HL-60 (cell line): ENCODE measurements at regions not wholly inside any gene's neighbourhood (a gene's known extent, or its start where the extent isn't known, plus 50 kb on each side); places are given as distances from the start of the nearest gene placed in this dataset.

Experiments used
- DNase-seq, 2 experiments: peaks; one replicate each; pipeline ENCODE4 v3.0.0-alpha.2; 2010 to 2020; ENCODE audit warnings: low read depth in 1 of 2, low spot score in 1 of 2
- H3K27ac ChIP-seq: fragments of 250-450 bp; sonication (Bioruptor Pico); replicated peaks from 2 replicates; pipeline ENCODE4 v1.5.1; 2020; ENCODE audit warnings: mild to moderate bottlenecking, moderate library complexity
- H3K27me3 ChIP-seq: fragments of 250-450 bp; sonication (Bioruptor Pico); 2 replicates; pipeline ENCODE4 v1.5.1; 2021; ENCODE audit warnings: mild to moderate bottlenecking, moderate library complexity; ENCODE audit not compliant: insufficient read depth, poor library complexity, severe bottlenecking
- H3K4me3 ChIP-seq: replicated peaks from 2 replicates; pipeline ENCODE4 v1.5.1; 2011; ENCODE audit warnings: mild to moderate bottlenecking, control low read depth, low read length; ENCODE audit not compliant: insufficient read depth
- CTCF ChIP-seq: IDR thresholded peaks from one replicate; pipeline ENCODE4 v1.5.1; 2011; ENCODE audit warnings: low read length, control low read depth, inconsistent platforms; ENCODE audit not compliant: insufficient read depth
- GABPA ChIP-seq: IDR thresholded peaks from 2 replicates; pipeline ENCODE4 v1.6.1; 2012; ENCODE audit warnings: low read depth
- POLR2AphosphoS5 ChIP-seq: IDR thresholded peaks from 2 replicates; pipeline ENCODE4 v1.6.1; 2012; ENCODE audit warnings: low read depth
- SPI1 ChIP-seq: IDR thresholded peaks from 2 replicates; pipeline ENCODE4 v1.6.1; 2012; ENCODE audit warnings: low read depth, mild to moderate bottlenecking, borderline replicate concordance
- TF ChIP-seq, protein P1 (sequence below): IDR thresholded peaks from 2 replicates; pipeline ENCODE4 v1.6.1; 2012; ENCODE audit warnings: low read depth; ENCODE audit not compliant: insufficient replicate concordance

DNA sequence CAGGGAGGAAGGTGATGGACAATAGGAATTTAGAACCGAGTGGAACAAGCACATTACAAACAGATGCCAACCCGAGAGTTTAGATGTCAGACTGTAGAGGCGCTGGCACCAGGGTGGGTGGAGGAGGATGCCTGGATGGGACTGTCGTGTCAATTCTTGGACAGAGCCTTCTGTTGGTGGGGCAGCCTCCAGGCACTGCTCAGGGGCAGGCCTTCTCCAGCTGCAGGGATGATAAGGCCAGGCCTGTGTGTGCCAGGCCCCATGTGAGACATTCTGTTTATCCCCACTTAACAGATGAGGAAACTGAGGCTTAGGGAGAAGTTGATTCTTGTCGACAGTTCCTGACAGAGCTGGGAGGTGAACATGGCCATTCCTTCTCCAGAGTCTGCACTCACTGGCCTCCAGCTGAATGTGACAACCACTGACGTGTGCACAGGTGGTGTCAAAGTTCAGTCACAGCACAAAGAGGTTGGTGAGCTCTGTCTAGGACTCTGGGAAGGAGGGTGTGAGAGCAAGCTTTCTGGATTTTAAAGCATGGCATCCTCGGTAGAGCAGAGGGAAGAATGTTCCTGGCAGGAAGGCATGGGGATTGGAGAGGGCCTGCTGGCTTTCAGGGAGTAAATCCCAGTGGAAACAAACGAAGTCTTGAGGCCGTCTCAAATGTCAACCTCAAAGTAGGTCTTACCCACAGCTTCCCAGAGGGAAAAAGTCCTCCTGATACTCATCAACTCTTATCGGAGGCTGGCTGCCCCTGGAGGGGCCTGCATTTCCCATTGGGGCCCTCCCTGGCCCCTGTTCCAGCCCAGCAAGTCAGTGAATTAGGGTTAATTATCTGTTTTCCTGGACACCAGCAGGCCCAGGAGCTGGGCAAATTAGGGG, 52.4 kb downstream of the GLI2 start:
- H3K27ac ChIP-seq, result no peak overlapping the region
- TF ChIP-seq GABPA (no peak), SPI1 (no peak), POLR2AphosphoS5 (no peak), CTCF (no peak)
- TF ChIP-seq, protein P1, sequence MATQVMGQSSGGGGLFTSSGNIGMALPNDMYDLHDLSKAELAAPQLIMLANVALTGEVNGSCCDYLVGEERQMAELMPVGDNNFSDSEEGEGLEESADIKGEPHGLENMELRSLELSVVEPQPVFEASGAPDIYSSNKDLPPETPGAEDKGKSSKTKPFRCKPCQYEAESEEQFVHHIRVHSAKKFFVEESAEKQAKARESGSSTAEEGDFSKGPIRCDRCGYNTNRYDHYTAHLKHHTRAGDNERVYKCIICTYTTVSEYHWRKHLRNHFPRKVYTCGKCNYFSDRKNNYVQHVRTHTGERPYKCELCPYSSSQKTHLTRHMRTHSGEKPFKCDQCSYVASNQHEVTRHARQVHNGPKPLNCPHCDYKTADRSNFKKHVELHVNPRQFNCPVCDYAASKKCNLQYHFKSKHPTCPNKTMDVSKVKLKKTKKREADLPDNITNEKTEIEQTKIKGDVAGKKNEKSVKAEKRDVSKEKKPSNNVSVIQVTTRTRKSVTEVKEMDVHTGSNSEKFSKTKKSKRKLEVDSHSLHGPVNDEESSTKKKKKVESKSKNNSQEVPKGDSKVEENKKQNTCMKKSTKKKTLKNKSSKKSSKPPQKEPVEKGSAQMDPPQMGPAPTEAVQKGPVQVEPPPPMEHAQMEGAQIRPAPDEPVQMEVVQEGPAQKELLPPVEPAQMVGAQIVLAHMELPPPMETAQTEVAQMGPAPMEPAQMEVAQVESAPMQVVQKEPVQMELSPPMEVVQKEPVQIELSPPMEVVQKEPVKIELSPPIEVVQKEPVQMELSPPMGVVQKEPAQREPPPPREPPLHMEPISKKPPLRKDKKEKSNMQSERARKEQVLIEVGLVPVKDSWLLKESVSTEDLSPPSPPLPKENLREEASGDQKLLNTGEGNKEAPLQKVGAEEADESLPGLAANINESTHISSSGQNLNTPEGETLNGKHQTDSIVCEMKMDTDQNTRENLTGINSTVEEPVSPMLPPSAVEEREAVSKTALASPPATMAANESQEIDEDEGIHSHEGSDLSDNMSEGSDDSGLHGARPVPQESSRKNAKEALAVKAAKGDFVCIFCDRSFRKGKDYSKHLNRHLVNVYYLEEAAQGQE, result no peak
- DNase-seq, result no peak

GRCh38 chr2:120791243-120791961, 55.7 kb downstream of the GLI2 start:
- DNase-seq, result no peak
- H3K27ac ChIP-seq, result no peak overlapping the region
- no peak for TF ChIP-seq POLR2AphosphoS5
- TF ChIP-seq GABPA, result no peak
- no peak overlapping the region for H3K4me3 ChIP-seq
- H3K27me3 ChIP-seq, result no peaks in the 10 kb centered on the region

More for the DNA sequence above, 52.4 kb downstream of the GLI2 start:
- H3K4me3 ChIP-seq, result no peak overlapping the region
- peaks cover 2% of the 10 kb centered on the region for H3K27me3 ChIP-seq

- Histone ChIP-seq H3K27me3 (no peaks in the 10 kb centered on the region), H3K4me3 (no peak overlapping the region), H3K27ac (no peak overlapping the region)
- TF ChIP-seq, protein P1, result no peak
- TF ChIP-seq CTCF, result no peak
- no peak for TF ChIP-seq SPI1
- no peak for TF ChIP-seq GABPA
- no peak for TF ChIP-seq POLR2AphosphoS5
- DNase-seq, result no peak
These were observed 56.3 kb downstream of the GLI2 start for GRCh38 chr2:120791962-120792297.

DNA sequence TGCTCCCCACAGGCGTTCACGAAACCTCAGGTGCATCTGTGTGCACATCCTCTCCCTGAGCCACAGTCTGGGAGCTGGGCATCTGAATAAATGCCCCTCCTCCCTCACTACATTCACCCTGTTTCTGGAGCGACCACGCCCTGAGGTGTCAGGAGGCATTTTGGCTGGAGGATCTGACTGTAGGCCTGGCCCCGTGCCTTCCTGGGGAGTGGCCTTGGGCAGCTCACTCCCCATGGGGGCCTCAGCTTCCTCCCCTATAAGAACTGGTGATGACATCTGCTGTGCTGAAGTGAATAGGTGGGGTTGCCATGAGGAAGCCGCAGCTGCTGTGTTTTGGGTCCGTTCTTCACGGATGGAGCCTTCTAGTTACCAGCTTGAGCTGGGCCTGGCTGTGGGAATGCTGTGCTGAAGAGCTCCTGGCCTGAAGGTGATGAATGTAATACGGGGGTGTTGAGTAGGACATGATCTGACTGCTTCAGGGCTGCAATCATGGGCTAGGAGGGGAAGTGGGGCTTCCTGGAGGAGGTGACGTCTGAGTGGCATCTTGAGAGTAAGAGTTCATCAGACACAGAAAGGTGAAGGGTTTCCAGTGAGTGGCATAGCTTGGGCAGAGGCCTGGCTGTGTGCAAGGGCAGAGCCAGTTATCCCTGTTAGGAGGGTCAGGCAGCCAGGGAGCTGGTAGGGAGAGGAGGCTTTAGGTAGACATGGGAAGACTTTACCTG, 58.2 kb downstream of the GLI2 start:
- H3K27ac ChIP-seq, result no peak overlapping the region
- no peaks in the 10 kb centered on the region for H3K27me3 ChIP-seq
- no peak for DNase-seq
- TF ChIP-seq GABPA, result no peak
- no peak for TF ChIP-seq SPI1
- TF ChIP-seq, protein P1, result no peak
- no peak for TF ChIP-seq POLR2AphosphoS5
- no peak for TF ChIP-seq CTCF
- no peak overlapping the region for H3K4me3 ChIP-seq
